HG03442 (cell line): ENCODE measurements at regions not wholly inside any gene's neighbourhood (a gene's known extent, or its start where the extent isn't known, plus 50 kb on each side); places are given as distances from the start of the nearest gene placed in this dataset.
A peak's percentile ranks its signal among the peaks of the same experiment; 100 is the strongest.

Experiments used
- ATAC-seq: cut with Tn5 transposase; IDR thresholded peaks from one replicate; pipeline ENCODE4 v1.9.1; 2021; ENCODE audit warnings: mild to moderate bottlenecking, moderate library complexity; ENCODE audit not compliant: unreplicated experiment

DNA sequence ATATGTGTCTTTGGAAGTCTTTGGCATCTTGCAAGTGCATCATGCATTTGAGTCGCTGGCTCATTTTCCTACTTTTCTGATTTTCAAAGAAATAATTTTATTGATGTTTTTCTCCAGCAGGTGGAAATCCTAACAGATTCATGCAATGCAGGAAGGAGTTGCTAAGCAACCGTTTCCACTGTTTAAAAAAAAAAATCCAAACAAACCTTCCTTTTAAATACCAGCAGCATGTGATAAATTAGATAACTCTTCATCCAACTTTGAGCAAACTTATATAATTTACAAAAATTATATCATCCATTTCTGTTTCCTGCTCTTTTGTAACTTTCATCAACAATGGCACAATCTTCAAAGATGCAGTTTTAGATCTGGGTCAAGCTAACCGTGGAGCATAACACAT, 364.1 kb downstream of the MFSD1 start:
- ATAC-seq: no peak

DNA sequence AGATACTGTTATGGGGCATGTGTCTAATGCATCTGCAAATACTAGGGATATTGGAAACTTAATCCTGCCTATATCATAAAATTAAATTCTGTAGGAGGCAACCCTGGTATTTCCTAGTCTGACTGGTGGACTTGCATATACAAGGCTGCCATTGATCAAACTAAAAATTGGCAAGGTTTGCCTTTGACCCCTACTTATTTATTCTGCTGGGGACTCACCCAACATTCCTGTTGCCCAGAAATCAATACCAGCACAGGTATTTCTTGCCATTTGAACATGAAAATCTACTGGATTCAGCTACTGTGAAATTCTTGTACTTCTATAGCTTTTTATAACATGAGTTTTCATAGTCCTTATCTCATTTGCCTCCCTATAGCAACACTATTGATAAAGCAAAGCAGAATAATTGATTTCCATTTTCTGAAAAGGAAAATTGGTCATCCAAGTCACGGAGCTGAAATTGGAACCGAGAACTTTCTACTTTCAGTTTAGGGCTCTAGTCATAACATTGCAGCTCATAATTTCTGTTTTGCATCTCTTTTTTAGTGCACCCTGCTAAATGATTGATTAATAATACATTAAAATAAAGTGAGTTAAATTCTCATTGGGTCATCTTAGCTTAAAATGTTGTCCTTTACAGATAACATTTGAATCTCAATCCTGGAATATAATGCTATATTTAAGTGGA, 365.2 kb downstream of the MFSD1 start:
- ATAC-seq: peak; percentile 43

- no peak for ATAC-seq
Observed at GRCh38 chr3:159168788-159169187, 366.9 kb downstream of the MFSD1 start.

- peak; percentile 60 for ATAC-seq
Observed at GRCh38 chr3:159169828-159170227, 368.0 kb downstream of the MFSD1 start.

GRCh38 chr3:159170436-159171003, 368.7 kb downstream of the MFSD1 start:
- no peak for ATAC-seq

GRCh38 chr3:159171333-159171732, 369.5 kb downstream of the MFSD1 start:
- no peak for ATAC-seq

- ATAC-seq: no peak
Observed at GRCh38 chr3:159172473-159172872, 370.6 kb downstream of the MFSD1 start.

- no peak for ATAC-seq
Observed at GRCh38 chr3:159174715-159175692, 373.1 kb downstream of the MFSD1 start.

DNA sequence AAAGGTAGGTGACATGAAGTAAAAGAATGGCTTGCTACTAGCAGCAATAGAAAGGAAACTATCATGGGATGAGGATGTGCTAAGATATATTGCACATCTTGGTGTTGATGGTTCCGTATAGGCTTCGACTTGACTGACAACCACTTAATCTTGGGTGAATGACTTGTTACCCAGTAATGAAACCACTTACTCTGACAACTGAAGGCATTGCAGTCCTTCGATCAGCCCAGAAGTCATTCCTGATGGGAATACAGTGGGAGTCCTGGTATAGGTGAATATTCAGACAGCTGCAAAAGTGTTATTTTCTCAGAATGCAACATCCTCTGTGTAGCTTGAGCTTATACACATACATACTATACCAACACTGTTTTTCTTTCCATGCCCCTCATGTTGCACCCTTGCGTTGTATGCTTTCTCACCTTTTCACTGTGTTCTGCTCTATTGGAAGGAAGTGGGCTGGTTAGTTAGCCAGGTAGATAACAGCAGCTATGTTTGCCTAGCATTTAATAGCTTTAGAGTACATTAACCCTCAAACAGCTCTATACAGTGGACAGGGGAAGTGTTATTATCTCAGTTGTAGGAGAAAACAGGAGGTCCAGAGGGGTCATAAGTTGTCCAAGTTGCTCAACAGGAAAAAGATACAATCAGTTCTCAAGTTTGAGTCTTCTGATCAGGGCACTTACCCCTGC, 376.5 kb downstream of the MFSD1 start:
- ATAC-seq: no peak

DNA sequence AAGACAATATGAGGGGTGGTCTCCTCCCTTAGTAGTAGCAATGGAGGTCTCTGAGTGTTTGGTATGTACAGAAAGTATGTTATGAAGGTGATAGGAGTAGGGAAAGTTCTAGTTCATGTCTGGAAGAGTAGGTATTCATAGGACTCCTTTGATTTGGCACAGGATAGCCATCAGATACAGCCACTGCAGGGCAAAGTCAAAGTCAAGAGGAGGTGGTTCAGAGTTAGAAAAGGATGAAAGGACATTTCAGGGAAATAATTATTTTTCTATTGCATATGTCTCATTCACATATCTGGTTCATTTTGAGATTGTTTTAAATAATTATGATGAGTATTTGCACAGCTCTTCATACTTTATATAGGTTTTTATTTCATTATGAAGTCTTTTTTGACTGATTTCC, 381.1 kb downstream of the MFSD1 start:
- no peak for ATAC-seq

- peak; percentile 65 for ATAC-seq
Observed at GRCh38 chr3:159185443-159186050, 383.7 kb downstream of the MFSD1 start.

DNA sequence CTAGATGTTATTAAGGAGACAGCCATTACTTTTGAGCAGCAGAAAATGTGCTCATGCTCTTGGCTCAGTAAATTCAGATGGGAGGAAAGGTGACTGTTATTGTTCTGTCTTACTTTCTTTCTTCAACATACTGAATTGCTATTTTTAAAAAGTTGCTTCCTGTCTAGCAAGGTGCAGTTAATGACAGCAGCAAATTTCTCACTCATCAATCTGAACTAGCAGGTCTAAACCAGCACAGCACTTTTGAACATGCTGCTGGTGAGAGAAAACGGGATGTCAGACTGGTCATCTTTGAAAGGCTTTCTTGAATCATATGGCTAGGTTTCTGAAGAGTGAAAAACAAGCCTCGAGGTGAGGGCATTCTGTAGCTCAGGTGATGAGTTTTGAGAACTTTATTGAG, 384.7 kb downstream of the MFSD1 start:
- peak; percentile 49 for ATAC-seq

- no peak for ATAC-seq
Observed at GRCh38 chr3:159187232-159187631, 385.4 kb downstream of the MFSD1 start.

GRCh38 chr3:159187706-159188105, 385.9 kb downstream of the MFSD1 start:
- ATAC-seq: no peak

DNA sequence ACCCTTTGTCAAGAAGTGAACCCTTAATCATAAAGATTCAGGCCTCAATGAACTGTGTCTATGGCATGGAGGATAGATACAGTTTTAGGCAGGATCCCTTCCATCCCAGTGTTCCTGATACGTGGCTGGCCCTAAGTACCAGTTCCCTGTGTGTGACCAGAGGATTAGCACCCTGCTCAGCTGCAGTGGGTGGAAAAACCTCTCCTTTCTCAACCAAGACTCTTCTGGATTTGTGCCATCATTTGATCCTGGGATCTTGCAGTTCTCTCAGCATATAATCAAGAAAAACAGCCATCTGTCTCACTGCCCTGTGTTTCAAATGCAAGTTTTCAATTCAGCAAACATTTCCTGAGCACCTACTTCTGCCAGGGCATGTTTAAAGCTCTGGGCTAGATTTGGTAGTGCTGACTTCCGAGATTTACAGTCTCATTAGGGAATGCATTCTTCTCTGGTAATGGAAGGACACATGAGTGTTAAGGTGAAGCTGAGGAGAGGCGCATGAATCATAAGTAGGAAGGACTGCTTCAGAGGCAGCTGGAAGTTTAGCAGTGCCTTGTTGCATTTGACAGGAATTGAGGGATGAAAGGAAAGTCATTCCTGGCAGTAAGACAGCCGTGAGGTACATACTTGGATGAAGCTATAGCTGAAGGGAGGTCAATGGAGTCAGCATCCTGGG, 388.3 kb downstream of the MFSD1 start:
- ATAC-seq: no peak

- ATAC-seq: no peak
Observed at GRCh38 chr3:159191447-159191846, 389.6 kb downstream of the MFSD1 start.

DNA sequence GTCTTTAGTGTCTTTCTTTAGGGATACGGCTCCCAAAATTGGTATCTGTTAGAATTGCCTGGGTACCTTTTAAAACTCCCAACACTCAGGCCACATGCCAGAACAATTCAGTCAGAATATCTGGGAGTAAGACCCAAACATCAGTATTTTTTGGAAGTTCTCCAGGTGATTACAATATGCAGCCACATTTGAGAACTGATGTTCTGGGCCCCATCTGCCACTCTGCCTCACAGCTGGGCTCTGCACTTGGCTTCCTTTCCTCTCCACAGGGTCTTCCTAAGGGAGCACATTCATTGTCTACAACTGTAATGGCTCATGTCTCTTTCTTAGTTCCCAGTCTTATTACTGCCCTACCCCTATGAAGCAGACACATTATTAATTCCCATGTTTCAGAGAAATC, 394.5 kb downstream of the MFSD1 start:
- no peak for ATAC-seq

DNA sequence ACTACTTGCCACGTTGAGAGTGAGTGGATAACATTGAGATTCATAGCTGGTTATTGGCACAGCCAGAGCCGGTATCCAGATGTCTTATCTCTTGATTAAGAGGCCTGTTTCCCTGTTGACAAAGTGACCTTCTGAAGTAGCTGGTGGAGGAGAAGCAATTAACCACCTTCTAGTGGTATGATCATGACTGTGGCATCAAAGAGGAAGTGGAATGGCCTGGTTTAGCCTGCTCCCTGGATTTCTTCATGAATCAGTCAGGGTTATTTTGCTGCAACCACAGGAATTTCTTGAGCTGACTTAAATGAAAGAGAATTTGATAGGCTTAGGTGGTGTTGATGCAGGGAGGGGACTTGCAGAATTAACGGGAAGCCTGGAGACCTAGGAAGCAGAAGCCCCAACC, 398.3 kb downstream of the MFSD1 start:
- ATAC-seq: no peak

GRCh38 chr3:159208050-159208449, 406.2 kb downstream of the MFSD1 start:
- ATAC-seq: no peak

DNA sequence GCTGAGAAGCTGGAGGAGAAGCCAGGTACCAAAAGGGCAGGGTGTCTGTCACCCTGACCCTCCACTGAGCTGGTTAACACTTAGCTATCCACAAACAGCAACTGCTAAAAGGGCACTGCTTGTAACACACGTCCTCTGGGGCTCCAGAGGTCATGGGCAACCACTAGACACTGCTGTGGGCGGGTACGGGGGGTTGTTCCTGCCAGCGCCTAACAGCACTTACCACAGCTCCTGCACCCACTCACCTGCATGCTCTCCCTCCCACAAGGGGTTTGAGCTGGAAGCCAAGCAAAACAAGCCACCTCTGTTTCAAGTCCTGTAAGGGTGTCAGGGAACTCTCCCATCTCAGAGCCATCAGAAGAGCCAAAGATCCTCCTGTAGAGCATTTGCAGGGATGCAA, 407.6 kb downstream of the MFSD1 start:
- ATAC-seq: no peak
